GM12878 (cell line): ENCODE measurements at regions not wholly inside any gene's neighbourhood (a gene's known extent, or its start where the extent isn't known, plus 50 kb on each side); places are given as distances from the start of the nearest gene placed in this dataset.

Source experiments
- ATAC-seq: fragments of 200-7000 bp; cut with Tn5 transposase; 3 replicates; pipeline ENCODE4 v1.9.1; 2020; ENCODE audit warnings: mild to moderate bottlenecking, moderate library complexity
- BruUV-seq: library from RNA; stranded (reverse); fragments of 400-500 nt; replicated peaks from 2 replicates; lab custom pipeline; 2021; lab: Mats Ljungman, UMichigan
- CTCF ChIA-PET: fragments of 300-600 bp; sonication (Branson Sonifier 250); formaldehyde crosslinking; extraction: SDS; loops from one replicate; lab custom pipeline; 2021; ENCODE audit warnings: inconsistent platforms; lab: Yijun Ruan, JAX
- POLR2A ChIA-PET: fragments of 350-600 bp; formaldehyde crosslinking; extraction: SDS; loops from one replicate; lab custom pipeline; 2021; ENCODE audit warnings: inconsistent platforms; lab: Charles Lee
- RAD21 ChIA-PET: fragments of 300-600 bp; sonication (Branson Sonifier 250); formaldehyde crosslinking; loops from one replicate; lab custom pipeline; 2023; ENCODE audit warnings: antibody characterized with exemption; ENCODE audit not compliant: unreplicated experiment; lab: Charles Lee
- SMC1A ChIA-PET: fragments of 300-600 bp; sonication (Branson Sonifier 250); formaldehyde crosslinking; loops from one replicate; lab custom pipeline; 2023; ENCODE audit not compliant: unreplicated experiment, uncharacterized antibody; lab: Charles Lee
- DNase-seq: peaks from one replicate; pipeline ENCODE4 v3.0.0-alpha.2; 2011; ENCODE audit warnings: low read depth, low spot score
- FAIRE-seq: peaks from 3 replicates; lab custom pipeline; 2011; peaks lifted over from hg19 to GRCh38; lab: Jason Lieb, UNC
- H2AFZ ChIP-seq: 2 replicates; pipeline ENCODE4 v1.6.0; 2011; ENCODE audit warnings: low read depth, low read length, control low read depth; ENCODE audit not compliant: control insufficient read depth
- H3K27ac ChIP-seq: 2 replicates; pipeline ENCODE4 v1.5.1; 2011; ENCODE audit warnings: control low read depth; ENCODE audit not compliant: control insufficient read depth, insufficient read depth
- H3K27me3 ChIP-seq, 2 experiments: replicated peaks in 1 of 2; 2 replicates each; pipeline versions ENCODE4 v1.6.0 to v1.6.1; 2011; ENCODE audit warnings: low read length in 1 of 2; ENCODE audit not compliant: control insufficient read depth in 2 of 2, insufficient read depth in 2 of 2
- H3K36me3 ChIP-seq, 2 experiments: 2 replicates each; pipeline ENCODE4 v1.5.1; 2011; ENCODE audit warnings: low read length in 1 of 2; ENCODE audit not compliant: control insufficient read depth in 2 of 2, insufficient read depth in 2 of 2
- H3K4me1 ChIP-seq: 2 replicates; pipeline ENCODE4 v1.6.1; 2011; ENCODE audit warnings: mild to moderate bottlenecking, low read length, moderate library complexity, mixed read lengths; ENCODE audit not compliant: control insufficient read depth, insufficient read depth
- H3K4me2 ChIP-seq: 2 replicates; pipeline ENCODE4 v1.6.0; 2011; ENCODE audit warnings: control low read depth; ENCODE audit not compliant: control insufficient read depth, insufficient read depth
- H3K4me3 ChIP-seq: fragments of 200-600 bp; sonication (generic); 2 replicates; pipeline ENCODE4 v1.5.1; 2016
- H3K79me2 ChIP-seq: 2 replicates; pipeline ENCODE4 v1.6.0; 2011; ENCODE audit warnings: low read length; ENCODE audit not compliant: control insufficient read depth, insufficient read depth
- H3K9ac ChIP-seq: 2 replicates; pipeline ENCODE4 v1.8.0; 2011; ENCODE audit warnings: low read length, control low read depth, mixed read lengths; ENCODE audit not compliant: control insufficient read depth, insufficient read depth
- H3K9me3 ChIP-seq: replicated peaks from 3 replicates; pipeline ENCODE4 v1.5.1; 2011; ENCODE audit warnings: mild to moderate bottlenecking, low read length; ENCODE audit not compliant: control insufficient read depth, insufficient read depth
- H4K20me1 ChIP-seq: 2 replicates; pipeline ENCODE4 v1.6.0; 2011; ENCODE audit not compliant: control insufficient read depth, insufficient read depth
- BMI1 ChIP-seq: fragments of 450-650 bp; IDR thresholded peaks from 2 replicates; pipeline ENCODE4 v1.6.1; 2016; ENCODE audit warnings: mild to moderate bottlenecking, moderate library complexity, borderline replicate concordance
- CREB1 ChIP-seq: IDR thresholded peaks from 2 replicates; pipeline ENCODE4 v1.6.1; 2012; ENCODE audit warnings: low read depth, mild to moderate bottlenecking, inconsistent platforms
- CREM ChIP-seq: IDR thresholded peaks from 2 replicates; pipeline ENCODE4 v1.6.1; 2014; ENCODE audit warnings: antibody characterized with exemption, low read depth
- HSF1 ChIP-seq: fragments of 150-350 bp; IDR thresholded peaks from 2 replicates; pipeline ENCODE4 v1.6.1; 2014; ENCODE audit warnings: mild to moderate bottlenecking, low read depth, low read length
- MTA3 ChIP-seq: IDR thresholded peaks from 2 replicates; pipeline ENCODE4 v1.6.1; 2012; ENCODE audit warnings: low read length, inconsistent platforms, borderline replicate concordance
- NFXL1 ChIP-seq: fragments of 450-650 bp; IDR thresholded peaks from 2 replicates; pipeline ENCODE4 v1.6.1; 2017; ENCODE audit warnings: antibody characterized with exemption, mild to moderate bottlenecking, borderline replicate concordance
- NFYB ChIP-seq: IDR thresholded peaks from 2 replicates; pipeline ENCODE4 v1.6.1; 2011; ENCODE audit warnings: low read depth, mild to moderate bottlenecking, low read length, improper control_type of control experiment, moderate library complexity; ENCODE audit not compliant: insufficient read depth
- NR2C2 ChIP-seq: IDR thresholded peaks from 2 replicates; pipeline ENCODE4 v1.6.1; 2011; ENCODE audit warnings: borderline replicate concordance, low read depth; ENCODE audit not compliant: control insufficient read depth, insufficient read length
- POLR2A ChIP-seq: IDR thresholded peaks from 2 replicates; pipeline ENCODE4 v1.6.1; 2011; ENCODE audit warnings: low read depth, mild to moderate bottlenecking, low read length
- POLR2AphosphoS2 ChIP-seq: IDR thresholded peaks from 2 replicates; pipeline ENCODE4 v1.6.1; 2011; ENCODE audit warnings: low read depth, mild to moderate bottlenecking, low read length, improper control_type of control experiment, moderate library complexity
- POU2F2 ChIP-seq: IDR thresholded peaks from 3 replicates; pipeline ENCODE4 v1.6.1; 2011; ENCODE audit warnings: low read depth, mild to moderate bottlenecking, low read length, borderline replicate concordance
- RBBP5 ChIP-seq: fragments of 200-600 bp; sonication (generic); conservative IDR thresholded peaks from 2 replicates; pipeline ENCODE4 v1.6.1; 2016
- SPI1 ChIP-seq: IDR thresholded peaks from 2 replicates; pipeline ENCODE4 v1.6.1; 2011; ENCODE audit warnings: low read depth, mild to moderate bottlenecking, low read length, moderate library complexity, borderline replicate concordance; ENCODE audit not compliant: insufficient read depth
- SREBF2 ChIP-seq: IDR thresholded peaks from 2 replicates; pipeline ENCODE4 v1.6.1; 2012; ENCODE audit warnings: mild to moderate bottlenecking, low read length
- SRF ChIP-seq, 2 experiments: IDR thresholded peaks; 2 replicates each; pipeline ENCODE4 v1.6.1; 2011; ENCODE audit warnings: low read depth in 2 of 2, low read length in 2 of 2, mild to moderate bottlenecking in 1 of 2, moderate library complexity in 1 of 2
- YBX1 ChIP-seq: fragments of 450-650 bp; IDR thresholded peaks from 2 replicates; pipeline ENCODE4 v1.6.1; 2016; ENCODE audit warnings: antibody characterized with exemption
- ZNF274 ChIP-seq: IDR thresholded peaks from one replicate; pipeline ENCODE4 v1.8.0; 2011; ENCODE audit not compliant: insufficient read length, insufficient read depth
- ZNF622 ChIP-seq: fragments of 450-650 bp; IDR thresholded peaks from 2 replicates; pipeline ENCODE4 v1.6.1; 2017; ENCODE audit warnings: mild to moderate bottlenecking, inconsistent platforms
- ZZZ3 ChIP-seq: IDR thresholded peaks from 2 replicates; pipeline ENCODE4 v1.6.1; 2011; ENCODE audit warnings: low read depth; ENCODE audit not compliant: control insufficient read depth, insufficient read length
- WGBS: methylation state at CpG from one replicate; pipeline ENCODE4 v1.1.6; 2016; ENCODE audit warnings: low lambda C conversion rate; ENCODE audit not compliant: insufficient replicate concordance, insufficient coverage; ENCODE audit errors: missing lambda C conversion rate; 5-methylcytosine and 5-hydroxymethylcytosine counted together
- in situ Hi-C: fragments of 300-500 bp; cut with MboI; formaldehyde crosslinking; loops from 9 replicates; pipeline ENCODE4 v1.14.3; 2018; ENCODE audit warnings: mixed read lengths
- intact Hi-C: fragments of 100-400 bp; cut with micrococcal nuclease; formaldehyde crosslinking; loops from one replicate; pipeline ENCODE4 v1.14.2; 2022; ENCODE audit not compliant: unreplicated experiment

GRCh38 chr1:94769551-94769950 is 50.6 kb upstream of the SLC44A3 start:
- FAIRE-seq (no peak), DNase-seq (no peak), ATAC-seq (no peak)
- in situ Hi-C loops (no loop called here), intact Hi-C loops (no loop called here)
- BruUV-seq: no TSS peak
- H3K9ac ChIP-seq: no peak overlapping the region
- H3K4me2 ChIP-seq: no peak overlapping the region
- no peaks in the 10 kb centered on the region for H3K79me2 ChIP-seq
- H2AFZ ChIP-seq: no peak overlapping the region
- RAD21 ChIA-PET: no interaction called here
- 0% methylated on average over 1 of the region's 1 CpG for WGBS
- POLR2A ChIA-PET: no interaction called here
- H3K36me3 ChIP-seq: no peaks in the 10 kb centered on the region
- H3K4me1 ChIP-seq: no peaks in the 10 kb centered on the region
- CTCF ChIA-PET: no interaction called here
- H3K4me3 ChIP-seq: no peak overlapping the region
- H3K9me3 ChIP-seq: no peaks in the 10 kb centered on the region
- no peaks in the 10 kb centered on the region for H4K20me1 ChIP-seq
- H3K27ac ChIP-seq: no peak overlapping the region
- H3K27me3 ChIP-seq: no peaks in the 10 kb centered on the region
- TF ChIP-seq CREB1: no peak
- no peak for TF ChIP-seq MTA3
- no peak for TF ChIP-seq ZNF274
- no peak for TF ChIP-seq NFYB
- TF ChIP-seq RBBP5: no peak
- no peak for TF ChIP-seq ZNF622
- TF ChIP-seq SRF (IDR thresholded peaks at IDR 0.05; ENCODE audit: low read depth in 2 of 2, low read length in 2 of 2): no peak
- no peak for TF ChIP-seq NR2C2
- no peak for TF ChIP-seq YBX1
- TF ChIP-seq SREBF2: no peak
- no peak for TF ChIP-seq NFXL1
- TF ChIP-seq POLR2A: no peak
- TF ChIP-seq POLR2AphosphoS2: no peak
- TF ChIP-seq SPI1: no peak
- TF ChIP-seq CREM: no peak
- TF ChIP-seq ZZZ3: no peak
- no peak for TF ChIP-seq BMI1
- TF ChIP-seq POU2F2: no peak
- TF ChIP-seq HSF1: no peak
- SMC1A ChIA-PET: interaction anchor here (1.7 kb wide), 1 partner anchor 8 kb away, joined by 4 read pairs; no protein-coding TSS in a partner anchor
